ENCODE measurements at regions not wholly inside any gene's neighbourhood (a gene's known extent, or its start where the extent isn't known, plus 50 kb on each side); places are given as distances from the start of the nearest gene placed in this dataset.

- no peak for TF ChIP-seq EZH2 (IDR thresholded peaks at IDR 0.05; ENCODE audit: insufficient read depth, poor library complexity, severe bottlenecking)
- TF ChIP-seq EZH2phosphoT487 (IDR thresholded peaks at IDR 0.05; ENCODE audit: insufficient read depth, low read depth), result no peak
These were observed 50.7 kb upstream of the HAAO start for GRCh38 chr2:42843131-42843530.
